Calu3 (cell line): ENCODE measurements at regions not wholly inside any gene's neighbourhood (a gene's known extent, or its start where the extent isn't known, plus 50 kb on each side); places are given as distances from the start of the nearest gene placed in this dataset.

ENCODE experiments used
- BruUV-seq: library from RNA; stranded (reverse); fragments of 400-500 nt; replicated peaks from 2 replicates; lab custom pipeline; 2021; lab: Mats Ljungman, UMichigan
- CTCF ChIA-PET: fragments of 300-600 bp; sonication (Branson Sonifier 250); formaldehyde crosslinking; loops from one replicate; lab custom pipeline; 2022; ENCODE audit warnings: antibody characterized with exemption; lab: Charles Lee
- DNase-seq: peaks from one replicate; pipeline ENCODE4 v3.0.0; 2022
- H3K27ac Mint-ChIP-seq: one replicate; pipeline ENCODE4 v1.8.0; 2022; ENCODE audit warnings: mixed read lengths; ENCODE audit not compliant: unreplicated experiment
- H3K27me3 Mint-ChIP-seq: one replicate; pipeline ENCODE4 v1.8.0; 2022; ENCODE audit warnings: mixed read lengths; ENCODE audit not compliant: unreplicated experiment
- H3K36me3 Mint-ChIP-seq: one replicate; pipeline ENCODE4 v1.8.0; 2022; ENCODE audit warnings: mild to moderate bottlenecking, moderate library complexity, mixed read lengths; ENCODE audit not compliant: insufficient read depth, unreplicated experiment
- H3K4me1 Mint-ChIP-seq: one replicate; pipeline ENCODE4 v1.8.0; 2022; ENCODE audit warnings: mild to moderate bottlenecking, low read depth, mixed read lengths; ENCODE audit not compliant: unreplicated experiment
- H3K4me3 Mint-ChIP-seq: one replicate; pipeline ENCODE4 v1.8.0; 2022; ENCODE audit warnings: mild to moderate bottlenecking, low read depth, moderate library complexity, mixed read lengths; ENCODE audit not compliant: unreplicated experiment
- H3K9me3 Mint-ChIP-seq: one replicate; pipeline ENCODE4 v1.8.0; 2022; ENCODE audit warnings: low read depth, mixed read lengths; ENCODE audit not compliant: unreplicated experiment
- CTCF ChIP-seq: fragments of 200-600 bp; IDR thresholded peaks from one replicate; pipeline ENCODE4 v1.8.0; 2022; ENCODE audit warnings: antibody characterized with exemption; ENCODE audit not compliant: unreplicated experiment
- intact Hi-C: fragments of 100-400 bp; cut with micrococcal nuclease; formaldehyde crosslinking; loops from one replicate; pipeline ENCODE4 v1.10.0; 2022; ENCODE audit not compliant: unreplicated experiment

- Mint-ChIP-seq H3K27me3 (no peaks in the 10 kb centered on the region), H3K4me3 (no peak overlapping the region), H3K4me1 (no peaks in the 10 kb centered on the region), H3K27ac (no peak overlapping the region), H3K36me3 (no peaks in the 10 kb centered on the region), H3K9me3 (no peaks in the 10 kb centered on the region)
- no TSS peak for BruUV-seq
- intact Hi-C loops = no loop called here
- DNase-seq = no peak
- CTCF ChIA-PET = no interaction called here
- TF ChIP-seq CTCF = no peak
Observed at GRCh38 chr15:39084674-39085530, 496.0 kb upstream of the THBS1 start.

GRCh38 chr15:39086641-39087040 is 494.2 kb upstream of the THBS1 start:
- no peaks in the 10 kb centered on the region for H3K36me3 Mint-ChIP-seq
- no peaks in the 10 kb centered on the region for H3K27me3 Mint-ChIP-seq
- DNase-seq = no peak
- H3K27ac Mint-ChIP-seq = no peak overlapping the region
- CTCF ChIA-PET = no interaction called here
- intact Hi-C loops = no loop called here
- BruUV-seq = no TSS peak
- H3K4me1 Mint-ChIP-seq = no peaks in the 10 kb centered on the region
- H3K4me3 Mint-ChIP-seq = no peak overlapping the region
- no peak for TF ChIP-seq CTCF
- H3K9me3 Mint-ChIP-seq = no peaks in the 10 kb centered on the region

- no peaks in the 10 kb centered on the region for H3K9me3 Mint-ChIP-seq
- no peaks in the 10 kb centered on the region for H3K4me1 Mint-ChIP-seq
- DNase-seq = no peak
- no peak for TF ChIP-seq CTCF
- H3K36me3 Mint-ChIP-seq = no peaks in the 10 kb centered on the region
- CTCF ChIA-PET = no interaction called here
- no TSS peak for BruUV-seq
- H3K27me3 Mint-ChIP-seq = no peaks in the 10 kb centered on the region
- H3K4me3 Mint-ChIP-seq = no peak overlapping the region
- intact Hi-C loops = no loop called here
- no peak overlapping the region for H3K27ac Mint-ChIP-seq
Observed at GRCh38 chr15:39088156-39088555, 492.7 kb upstream of the THBS1 start.

GRCh38 chr15:39092354-39092753 is 488.5 kb upstream of the THBS1 start:
- no peak for DNase-seq
- TF ChIP-seq CTCF = no peak
- Mint-ChIP-seq H3K4me1 (no peaks in the 10 kb centered on the region), H3K27me3 (no peaks in the 10 kb centered on the region), H3K4me3 (no peak overlapping the region), H3K9me3 (no peaks in the 10 kb centered on the region), H3K36me3 (no peaks in the 10 kb centered on the region), H3K27ac (no peak overlapping the region)
- intact Hi-C loops = no loop called here
- BruUV-seq = no TSS peak
- CTCF ChIA-PET = no interaction called here
